ENCODE measurements at regions not wholly inside any gene's neighbourhood (a gene's known extent, or its start where the extent isn't known, plus 50 kb on each side); places are given as distances from the start of the nearest gene placed in this dataset.

DNA sequence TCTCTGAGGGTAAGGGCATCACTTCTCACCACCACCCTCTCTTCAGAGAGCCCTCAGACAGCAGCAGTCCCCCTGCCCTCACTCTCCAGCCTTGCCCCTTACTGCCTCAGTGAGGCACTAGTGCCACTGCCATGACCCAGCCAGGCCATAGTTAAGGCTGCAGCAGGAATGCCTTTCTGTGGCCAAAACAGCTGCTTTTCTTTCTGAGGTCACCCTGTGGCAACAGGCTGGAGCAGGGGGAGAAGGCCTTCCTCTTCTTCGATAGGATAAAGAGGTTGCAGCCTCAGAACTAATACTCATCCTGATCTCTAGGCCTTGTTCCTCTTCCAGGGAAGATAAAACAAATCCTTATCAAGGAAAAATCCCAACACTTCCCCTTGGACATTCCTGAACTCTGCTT lies 56.8 kb upstream of the ECI2 start:
- no peak for TF ChIP-seq POLR2A (IDR thresholded peaks at IDR 0.05; ENCODE audit: low read depth, low read length)
- TF ChIP-seq POLR2AphosphoS5 (IDR thresholded peaks at IDR 0.05; ENCODE audit: low read depth, low read length) = no peak
- no peak for TF ChIP-seq POU2F2 (IDR thresholded peaks at IDR 0.05; ENCODE audit: low read depth, low read length)

All from GM12891 (cell line).